HepG2 (cell line): ENCODE measurements at regions not wholly inside any gene's neighbourhood (a gene's known extent, or its start where the extent isn't known, plus 50 kb on each side); places are given as distances from the start of the nearest gene placed in this dataset.
A peak's percentile ranks its signal among the peaks of the same experiment; 100 is the strongest.

Experiments used
- BRCA1 ChIP-seq: sonication (generic); formaldehyde crosslinking; IDR thresholded peaks from 2 replicates; pipeline ENCODE4 v1.4.0; 2020; ENCODE audit warnings: missing genetic modification reagents
- CBX2 ChIP-seq, 2 experiments: fragments of 200-600 bp in 1 of 2; sonication (generic); formaldehyde crosslinking in 1 of 2; IDR thresholded peaks; 2 replicates each; pipeline versions ENCODE4 v1.7.0 to v1.8.1; 2018 to 2022; ENCODE audit warnings: low read depth in 2 of 2, low read length in 1 of 2, mild to moderate bottlenecking in 1 of 2, missing genetic modification reagents in 1 of 2
- ELF1 ChIP-seq: sonication (generic); formaldehyde crosslinking; IDR thresholded peaks from 2 replicates; pipeline ENCODE4 v1.4.0; 2020; ENCODE audit warnings: missing genetic modification reagents
- FOSL1 ChIP-seq: sonication (generic); formaldehyde crosslinking; IDR thresholded peaks from 2 replicates; pipeline ENCODE4 v1.9.0; 2021; ENCODE audit warnings: missing genetic modification reagents, borderline replicate concordance
- HMGA1 ChIP-seq: sonication (generic); formaldehyde crosslinking; conservative IDR thresholded peaks from 2 replicates; pipeline ENCODE4 v1.4.0; 2020; ENCODE audit warnings: missing genetic modification reagents
- HOXD1 ChIP-seq: sonication (generic); formaldehyde crosslinking; IDR thresholded peaks from 2 replicates; pipeline ENCODE4 v1.5.0; 2020; ENCODE audit warnings: missing genetic modification reagents
- JUND ChIP-seq: sonication (generic); formaldehyde crosslinking; IDR thresholded peaks from 2 replicates; pipeline ENCODE4 v1.8.0; 2022; ENCODE audit warnings: mild to moderate bottlenecking, missing genetic modification reagents
- SMARCC2 ChIP-seq: fragments of 450-650 bp; IDR thresholded peaks from 2 replicates; pipeline ENCODE4 v1.6.1; 2017; ENCODE audit warnings: antibody characterized with exemption, mild to moderate bottlenecking
- SNRNP70 ChIP-seq: fragments of 200-400 bp; formaldehyde crosslinking; IDR thresholded peaks from 2 replicates; pipeline ENCODE4 v1.6.1; 2017; ENCODE audit warnings: mild to moderate bottlenecking, low read depth, low read length, moderate library complexity
- ZNF121 ChIP-seq: sonication (generic); formaldehyde crosslinking; IDR thresholded peaks from 2 replicates; pipeline ENCODE4 v1.5.0; 2020; ENCODE audit warnings: mild to moderate bottlenecking, missing genetic modification reagents
- ZNF260 ChIP-seq: sonication (generic); formaldehyde crosslinking; IDR thresholded peaks from 2 replicates; pipeline ENCODE4 v1.4.0; 2020; ENCODE audit warnings: missing genetic modification reagents, low read depth, mild to moderate bottlenecking, borderline replicate concordance
- ZNF274 ChIP-seq: sonication (generic); formaldehyde crosslinking; IDR thresholded peaks from 2 replicates; pipeline ENCODE4 v1.5.1; 2020; ENCODE audit warnings: mild to moderate bottlenecking, missing genetic modification reagents
- ZNF577 ChIP-seq: sonication (generic); formaldehyde crosslinking; IDR thresholded peaks from 2 replicates; pipeline ENCODE4 v1.4.0; 2020; ENCODE audit warnings: mild to moderate bottlenecking, low read depth, missing genetic modification reagents, borderline replicate concordance
- ZNF777 ChIP-seq: sonication (generic); formaldehyde crosslinking; IDR thresholded peaks from 2 replicates; pipeline ENCODE4 v1.4.0; 2020; ENCODE audit warnings: missing genetic modification reagents
- ZNF792 ChIP-seq: IDR thresholded peaks from 2 replicates; pipeline ENCODE4 v1.6.1; 2016
- TF ChIP-seq, protein P1 (sequence below): sonication (generic); formaldehyde crosslinking; IDR thresholded peaks from 2 replicates; pipeline ENCODE4 v1.4.0; 2020; ENCODE audit warnings: missing genetic modification reagents, borderline replicate concordance
- TF ChIP-seq, protein P2 (sequence below): sonication (generic); formaldehyde crosslinking; conservative IDR thresholded peaks from 2 replicates; pipeline ENCODE4 v1.8.0; 2022; ENCODE audit warnings: mild to moderate bottlenecking, moderate library complexity, missing genetic modification reagents
- TF ChIP-seq, protein P3 (sequence below): sonication (generic); formaldehyde crosslinking; IDR thresholded peaks from 2 replicates; pipeline ENCODE4 v1.4.0; 2020; ENCODE audit warnings: mild to moderate bottlenecking, low read depth, missing genetic modification reagents
- TF ChIP-seq, protein P4 (sequence below): IDR thresholded peaks from 2 replicates; pipeline ENCODE4 v1.6.1; 2016; ENCODE audit warnings: low read depth
- TF ChIP-seq, protein P5 (sequence below): sonication (generic); formaldehyde crosslinking; IDR thresholded peaks from 2 replicates; pipeline ENCODE4 v1.4.0; 2020; ENCODE audit warnings: missing genetic modification reagents

DNA sequence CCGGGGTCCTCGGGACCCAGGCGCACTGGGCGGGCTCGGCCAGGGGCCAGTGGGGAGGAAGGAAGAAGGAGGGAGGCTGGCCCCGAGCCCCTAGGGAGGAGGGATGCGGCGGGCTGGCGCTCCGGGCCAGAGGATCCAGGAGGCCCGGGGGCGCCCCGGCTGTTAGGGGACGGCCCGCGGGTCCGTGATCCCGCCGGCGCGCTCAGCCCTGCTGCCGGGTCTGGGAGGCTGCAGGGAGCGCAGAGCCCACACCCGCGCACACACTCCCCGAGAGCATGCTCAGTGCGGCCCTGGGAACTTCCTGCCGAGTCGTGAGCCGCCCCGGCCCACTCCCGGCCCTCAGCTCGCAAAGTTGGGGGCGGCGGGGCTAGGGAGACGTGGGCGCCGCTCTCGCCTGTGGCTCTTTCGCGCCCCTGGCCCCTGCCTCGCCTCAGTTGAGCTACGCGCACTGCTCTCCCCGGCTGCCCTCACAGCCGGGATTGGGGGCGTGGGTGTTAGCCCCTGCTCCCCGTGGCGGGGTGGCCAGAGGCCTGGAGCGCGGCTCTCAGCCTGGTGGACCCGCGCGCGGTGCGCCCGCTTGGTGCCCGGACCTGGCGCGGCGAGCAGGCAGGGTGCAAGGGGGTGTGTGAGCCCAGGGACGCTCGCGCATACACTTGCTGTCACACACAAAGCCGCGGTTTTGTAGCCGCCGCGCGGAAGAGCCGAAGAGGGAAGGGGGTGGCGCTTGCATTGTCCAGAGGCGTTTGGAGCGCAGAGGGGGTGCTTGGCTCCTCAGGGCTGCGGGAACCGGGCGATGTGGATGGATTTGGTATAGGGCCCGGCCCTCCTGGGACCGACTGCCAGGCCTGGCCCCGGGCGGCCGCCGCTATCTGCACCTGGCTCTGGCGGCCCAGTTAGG lies 132.9 kb upstream of the MGAT5 start (continued):
- TF ChIP-seq, protein P1, sequence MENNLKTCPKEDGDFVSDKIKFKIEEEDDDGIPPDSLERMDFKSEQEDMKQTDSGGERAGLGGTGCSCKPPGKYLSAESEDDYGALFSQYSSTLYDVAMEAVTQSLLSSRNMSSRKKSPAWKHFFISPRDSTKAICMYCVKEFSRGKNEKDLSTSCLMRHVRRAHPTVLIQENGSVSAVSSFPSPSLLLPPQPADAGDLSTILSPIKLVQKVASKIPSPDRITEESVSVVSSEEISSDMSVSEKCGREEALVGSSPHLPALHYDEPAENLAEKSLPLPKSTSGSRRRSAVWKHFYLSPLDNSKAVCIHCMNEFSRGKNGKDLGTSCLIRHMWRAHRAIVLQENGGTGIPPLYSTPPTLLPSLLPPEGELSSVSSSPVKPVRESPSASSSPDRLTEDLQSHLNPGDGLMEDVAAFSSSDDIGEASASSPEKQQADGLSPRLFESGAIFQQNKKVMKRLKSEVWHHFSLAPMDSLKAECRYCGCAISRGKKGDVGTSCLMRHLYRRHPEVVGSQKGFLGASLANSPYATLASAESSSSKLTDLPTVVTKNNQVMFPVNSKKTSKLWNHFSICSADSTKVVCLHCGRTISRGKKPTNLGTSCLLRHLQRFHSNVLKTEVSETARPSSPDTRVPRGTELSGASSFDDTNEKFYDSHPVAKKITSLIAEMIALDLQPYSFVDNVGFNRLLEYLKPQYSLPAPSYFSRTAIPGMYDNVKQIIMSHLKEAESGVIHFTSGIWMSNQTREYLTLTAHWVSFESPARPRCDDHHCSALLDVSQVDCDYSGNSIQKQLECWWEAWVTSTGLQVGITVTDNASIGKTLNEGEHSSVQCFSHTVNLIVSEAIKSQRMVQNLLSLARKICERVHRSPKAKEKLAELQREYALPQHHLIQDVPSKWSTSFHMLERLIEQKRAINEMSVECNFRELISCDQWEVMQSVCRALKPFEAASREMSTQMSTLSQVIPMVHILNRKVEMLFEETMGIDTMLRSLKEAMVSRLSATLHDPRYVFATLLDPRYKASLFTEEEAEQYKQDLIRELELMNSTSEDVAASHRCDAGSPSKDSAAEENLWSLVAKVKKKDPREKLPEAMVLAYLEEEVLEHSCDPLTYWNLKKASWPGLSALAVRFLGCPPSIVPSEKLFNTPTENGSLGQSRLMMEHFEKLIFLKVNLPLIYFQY: no peak; the same call in 1 of the 2 replicates
- TF ChIP-seq HMGA1 (CRISPR knock-in tag): no peak
- no peak for TF ChIP-seq ZNF260 (CRISPR knock-in tag)
- TF ChIP-seq ELF1 (CRISPR knock-in tag): no peak
- TF ChIP-seq SMARCC2: no peak
- peak; percentile 31; the same call in 1 of the 2 replicates for TF ChIP-seq HOXD1 (CRISPR knock-in tag)
- no peak for TF ChIP-seq JUND
- no peak for TF ChIP-seq ZNF577 (CRISPR knock-in tag)
- TF ChIP-seq, protein P2, sequence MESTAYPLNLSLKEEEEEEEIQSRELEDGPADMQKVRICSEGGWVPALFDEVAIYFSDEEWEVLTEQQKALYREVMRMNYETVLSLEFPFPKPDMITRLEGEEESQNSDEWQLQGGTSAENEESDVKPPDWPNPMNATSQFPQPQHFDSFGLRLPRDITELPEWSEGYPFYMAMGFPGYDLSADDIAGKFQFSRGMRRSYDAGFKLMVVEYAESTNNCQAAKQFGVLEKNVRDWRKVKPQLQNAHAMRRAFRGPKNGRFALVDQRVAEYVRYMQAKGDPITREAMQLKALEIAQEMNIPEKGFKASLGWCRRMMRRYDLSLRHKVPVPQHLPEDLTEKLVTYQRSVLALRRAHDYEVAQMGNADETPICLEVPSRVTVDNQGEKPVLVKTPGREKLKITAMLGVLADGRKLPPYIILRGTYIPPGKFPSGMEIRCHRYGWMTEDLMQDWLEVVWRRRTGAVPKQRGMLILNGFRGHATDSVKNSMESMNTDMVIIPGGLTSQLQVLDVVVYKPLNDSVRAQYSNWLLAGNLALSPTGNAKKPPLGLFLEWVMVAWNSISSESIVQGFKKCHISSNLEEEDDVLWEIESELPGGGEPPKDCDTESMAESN (CRISPR knock-in tag): peak; percentile 50
- TF ChIP-seq, protein P3, sequence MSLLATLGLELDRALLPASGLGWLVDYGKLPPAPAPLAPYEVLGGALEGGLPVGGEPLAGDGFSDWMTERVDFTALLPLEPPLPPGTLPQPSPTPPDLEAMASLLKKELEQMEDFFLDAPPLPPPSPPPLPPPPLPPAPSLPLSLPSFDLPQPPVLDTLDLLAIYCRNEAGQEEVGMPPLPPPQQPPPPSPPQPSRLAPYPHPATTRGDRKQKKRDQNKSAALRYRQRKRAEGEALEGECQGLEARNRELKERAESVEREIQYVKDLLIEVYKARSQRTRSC (CRISPR knock-in tag): no peak
- no peak for TF ChIP-seq ZNF792
- no peak; the same call in 1 of the 2 replicates for TF ChIP-seq BRCA1 (CRISPR knock-in tag)
- TF ChIP-seq SNRNP70: no peak
- TF ChIP-seq FOSL1 (CRISPR knock-in tag): no peak
- TF ChIP-seq, protein P4, sequence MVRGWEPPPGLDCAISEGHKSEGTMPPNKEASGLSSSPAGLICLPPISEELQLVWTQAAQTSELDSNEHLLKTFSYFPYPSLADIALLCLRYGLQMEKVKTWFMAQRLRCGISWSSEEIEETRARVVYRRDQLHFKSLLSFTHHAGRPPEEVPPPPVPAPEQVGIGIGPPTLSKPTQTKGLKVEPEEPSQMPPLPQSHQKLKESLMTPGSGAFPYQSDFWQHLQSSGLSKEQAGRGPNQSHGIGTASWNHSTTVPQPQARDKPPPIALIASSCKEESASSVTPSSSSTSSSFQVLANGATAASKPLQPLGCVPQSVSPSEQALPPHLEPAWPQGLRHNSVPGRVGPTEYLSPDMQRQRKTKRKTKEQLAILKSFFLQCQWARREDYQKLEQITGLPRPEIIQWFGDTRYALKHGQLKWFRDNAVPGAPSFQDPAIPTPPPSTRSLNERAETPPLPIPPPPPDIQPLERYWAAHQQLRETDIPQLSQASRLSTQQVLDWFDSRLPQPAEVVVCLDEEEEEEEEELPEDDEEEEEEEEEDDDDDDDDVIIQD (CRISPR knock-in tag): no peak
- no peak for TF ChIP-seq ZNF274
- no peak for TF ChIP-seq CBX2 (IDR thresholded peaks at IDR 0.05; ENCODE audit: low read depth, low read length)
- TF ChIP-seq CBX2 (CRISPR knock-in tag; IDR thresholded peaks at IDR 0.05; ENCODE audit: low read depth): 0 out of 2 replicates have a peak, but pooled peaks have one; percentile 56
- no peak for TF ChIP-seq ZNF777 (CRISPR knock-in tag)
- TF ChIP-seq, protein P5, sequence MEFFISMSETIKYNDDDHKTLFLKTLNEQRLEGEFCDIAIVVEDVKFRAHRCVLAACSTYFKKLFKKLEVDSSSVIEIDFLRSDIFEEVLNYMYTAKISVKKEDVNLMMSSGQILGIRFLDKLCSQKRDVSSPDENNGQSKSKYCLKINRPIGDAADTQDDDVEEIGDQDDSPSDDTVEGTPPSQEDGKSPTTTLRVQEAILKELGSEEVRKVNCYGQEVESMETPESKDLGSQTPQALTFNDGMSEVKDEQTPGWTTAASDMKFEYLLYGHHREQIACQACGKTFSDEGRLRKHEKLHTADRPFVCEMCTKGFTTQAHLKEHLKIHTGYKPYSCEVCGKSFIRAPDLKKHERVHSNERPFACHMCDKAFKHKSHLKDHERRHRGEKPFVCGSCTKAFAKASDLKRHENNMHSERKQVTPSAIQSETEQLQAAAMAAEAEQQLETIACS: peak; percentile 39; the same call in 1 of the 2 replicates
- 0 out of 2 replicates have a peak, but pooled peaks have one; percentile 12 for TF ChIP-seq ZNF121
